Muscle layer of colon (tissue), 2 donors: ENCODE measurements at regions not wholly inside any gene's neighbourhood (a gene's known extent, or its start where the extent isn't known, plus 50 kb on each side); places are given as distances from the start of the nearest gene placed in this dataset.
"Not testable (repeated sequence)": the region's sequence is repeated elsewhere in the genome, so short reads cannot be mapped to it uniquely, and the experiment has no call there.

ENCODE experiments used
- H3K27ac ChIP-seq: one replicate; pipeline ENCODE4 v1.7.0; 2013; ENCODE audit warnings: low read depth, mild to moderate bottlenecking, low read length, moderate library complexity
- H3K27me3 ChIP-seq, 2 donors: one replicate each; pipeline ENCODE4 v1.7.0; 2013; ENCODE audit warnings: low read length in 2 of 2, mild to moderate bottlenecking in 2 of 2; ENCODE audit not compliant: insufficient read depth in 2 of 2, control insufficient read depth in 1 of 2
- H3K36me3 ChIP-seq: one replicate; pipeline ENCODE4 v1.7.0; 2013; ENCODE audit warnings: mild to moderate bottlenecking, low read length; ENCODE audit not compliant: insufficient read depth
- H3K4me1 ChIP-seq: one replicate; pipeline ENCODE4 v1.7.0; 2013; ENCODE audit warnings: mild to moderate bottlenecking, low read length; ENCODE audit not compliant: insufficient read depth
- H3K4me3 ChIP-seq, 2 donors: one replicate each; pipeline ENCODE4 v1.7.0; 2013; ENCODE audit warnings: low read length in 2 of 2, low read depth in 1 of 2, mild to moderate bottlenecking in 1 of 2, moderate library complexity in 1 of 2
- H3K9ac ChIP-seq: one replicate; pipeline ENCODE4 v1.7.0; 2013; ENCODE audit warnings: low read length
- H3K9me3 ChIP-seq: one replicate; pipeline ENCODE4 v1.7.0; 2013; ENCODE audit warnings: mild to moderate bottlenecking, low read length
- donor health status: abdominal sarcoma.
- donor health status: Adenocarcinoma of cecum.

DNA sequence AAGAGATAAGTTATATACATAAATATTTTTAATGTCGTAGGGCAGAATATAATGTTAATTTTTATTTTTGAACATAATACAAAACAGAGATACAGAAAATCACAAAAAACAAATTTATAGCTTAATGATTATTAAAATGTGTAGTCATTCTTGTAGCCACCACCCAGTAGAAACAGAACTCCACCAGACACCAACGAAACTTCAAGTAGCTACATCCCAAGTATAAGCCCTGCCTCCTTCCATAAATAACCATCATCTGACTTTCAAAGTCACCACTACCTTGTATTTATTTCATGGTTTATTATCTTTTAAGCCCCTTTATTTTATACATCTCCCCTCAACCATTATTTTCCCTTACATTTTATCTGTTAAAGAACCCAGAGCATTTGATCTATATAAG is 111.9 kb upstream of the ZWINT start:
- no peak overlapping the region for H3K27ac ChIP-seq
- no peaks in the 10 kb centered on the region for H3K27me3 ChIP-seq
- H3K4me3 ChIP-seq: no peak overlapping the region
- no peaks in the 10 kb centered on the region for H3K4me1 ChIP-seq
- H3K9me3 ChIP-seq: no peaks in the 10 kb centered on the region
- no peaks in the 10 kb centered on the region for H3K36me3 ChIP-seq
- no peak overlapping the region for H3K9ac ChIP-seq

DNA sequence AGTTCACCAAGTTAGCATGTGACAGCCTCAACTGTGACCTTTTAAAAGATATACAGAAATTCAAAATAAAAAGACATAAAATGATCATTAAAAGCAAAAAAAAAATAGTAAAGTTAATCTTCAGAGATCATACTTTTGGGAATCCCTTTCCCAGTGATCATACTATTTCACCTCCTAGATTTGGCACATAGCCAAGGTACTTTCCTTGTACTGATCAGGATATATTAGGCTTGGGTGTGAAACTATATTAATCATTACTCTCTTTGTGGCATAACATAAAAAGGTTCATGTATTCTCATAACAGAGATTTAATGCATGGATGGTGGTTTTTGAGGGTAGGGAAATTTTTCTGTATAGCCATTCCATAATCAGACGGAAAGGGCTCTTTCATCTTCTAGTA is 109.6 kb upstream of the ZWINT start:
- Histone ChIP-seq H3K27ac (no peak overlapping the region), H3K4me3 (no peak overlapping the region), H3K9ac (no peak overlapping the region), H3K36me3 (no peaks in the 10 kb centered on the region), H3K27me3 (no peaks in the 10 kb centered on the region), H3K4me1 (no peaks in the 10 kb centered on the region), H3K9me3 (no peaks in the 10 kb centered on the region)

DNA sequence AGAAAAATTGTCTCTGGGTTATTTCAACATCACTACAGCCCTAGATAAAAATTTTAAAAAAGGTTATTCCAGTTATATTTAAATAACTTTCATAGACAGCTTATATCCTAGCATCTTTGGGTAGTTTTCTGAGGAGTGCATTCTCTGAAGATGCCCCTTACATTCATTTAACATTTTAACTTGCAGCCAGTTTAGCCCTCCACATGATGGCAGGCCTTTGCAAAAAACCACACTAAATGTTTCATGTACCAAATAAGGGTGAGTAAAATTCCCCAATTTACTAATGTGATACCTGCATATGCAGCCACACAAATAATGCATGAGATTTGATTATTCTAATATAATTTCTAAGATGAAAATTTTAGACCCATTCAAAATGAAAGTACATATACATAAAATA is 108.4 kb upstream of the ZWINT start:
- H3K36me3 ChIP-seq: no peaks in the 10 kb centered on the region
- no peak overlapping the region for H3K9ac ChIP-seq
- no peak overlapping the region for H3K4me3 ChIP-seq
- H3K27me3 ChIP-seq: no peaks in the 10 kb centered on the region
- no peaks in the 10 kb centered on the region for H3K9me3 ChIP-seq
- no peak overlapping the region for H3K27ac ChIP-seq
- no peaks in the 10 kb centered on the region for H3K4me1 ChIP-seq

DNA sequence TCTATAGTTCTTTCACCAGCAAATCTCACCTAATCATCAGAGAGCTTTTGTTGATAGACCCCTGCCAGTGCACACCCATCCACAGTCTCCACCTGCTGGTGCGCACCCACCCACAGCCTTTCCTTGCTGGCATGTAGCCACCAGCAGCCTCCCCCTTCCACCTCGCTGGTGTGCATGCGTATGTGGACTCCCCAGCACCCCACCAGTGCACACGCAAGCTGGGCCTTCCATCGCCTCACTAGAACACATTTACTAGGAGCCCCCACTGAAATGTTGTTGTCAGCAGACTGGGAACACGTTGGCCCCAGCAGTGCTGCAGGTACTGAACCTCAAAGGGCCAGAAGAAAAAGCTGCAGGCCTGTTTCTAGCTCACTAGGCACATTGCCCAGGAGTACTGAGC is 104.9 kb upstream of the ZWINT start:
- H3K27me3 ChIP-seq: no peaks in the 10 kb centered on the region
- no peaks in the 10 kb centered on the region for H3K36me3 ChIP-seq
- no peaks in the 10 kb centered on the region for H3K9me3 ChIP-seq
- no peaks in the 10 kb centered on the region for H3K4me1 ChIP-seq
- no peak overlapping the region for H3K9ac ChIP-seq
- no peak overlapping the region for H3K27ac ChIP-seq
- no peak overlapping the region for H3K4me3 ChIP-seq

DNA sequence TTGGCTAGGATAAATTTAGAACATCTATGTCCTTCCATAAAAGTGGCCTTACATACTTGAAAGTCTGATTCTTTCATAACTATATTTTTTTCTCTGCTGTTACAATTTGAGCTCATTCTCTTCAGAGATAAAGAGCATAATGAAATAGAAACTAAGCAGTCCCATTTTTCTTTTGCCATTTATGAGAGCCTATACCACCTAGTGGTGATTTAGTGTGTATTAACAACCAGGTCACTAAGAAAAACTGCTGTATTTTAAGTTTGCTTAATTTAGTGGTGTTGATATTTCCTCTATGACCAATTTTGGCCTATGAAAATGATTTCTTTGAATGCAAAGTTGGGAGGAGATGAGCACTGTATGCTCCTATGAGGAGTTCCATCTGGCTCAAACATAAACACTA is 88.7 kb upstream of the ZWINT start:
- H3K27me3 ChIP-seq: no peaks in the 10 kb centered on the region
- no peaks in the 10 kb centered on the region for H3K36me3 ChIP-seq
- H3K4me3 ChIP-seq: no peak overlapping the region
- H3K4me1 ChIP-seq: no peaks in the 10 kb centered on the region
- no peak overlapping the region for H3K9ac ChIP-seq
- no peak overlapping the region for H3K27ac ChIP-seq
- no peaks in the 10 kb centered on the region for H3K9me3 ChIP-seq

DNA sequence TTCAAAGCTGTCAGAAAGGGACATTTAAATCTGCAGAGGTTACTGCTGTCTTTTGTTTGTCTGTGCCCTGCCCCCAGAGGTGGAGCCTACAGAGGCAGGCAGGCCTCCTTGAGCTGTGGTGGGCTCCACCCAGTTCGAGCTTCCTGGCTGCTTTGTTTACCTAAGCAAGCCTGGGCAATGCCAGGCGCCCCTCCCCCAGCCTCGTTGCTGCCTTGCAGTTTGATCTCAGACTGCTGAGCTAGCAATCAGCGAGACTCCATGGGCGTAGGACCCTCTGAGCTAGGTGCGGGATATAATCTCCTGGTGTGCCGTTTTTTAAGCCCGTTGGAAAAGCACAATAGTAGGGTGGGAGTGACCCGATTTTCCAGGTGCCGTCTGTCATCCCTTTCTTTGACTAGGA is 86.6 kb upstream of the ZWINT start:
- not testable (repeated sequence) for H3K36me3 ChIP-seq, H3K9me3 ChIP-seq, H3K4me3 ChIP-seq, H3K9ac ChIP-seq, H3K4me1 ChIP-seq, H3K27me3 ChIP-seq, H3K27ac ChIP-seq

DNA sequence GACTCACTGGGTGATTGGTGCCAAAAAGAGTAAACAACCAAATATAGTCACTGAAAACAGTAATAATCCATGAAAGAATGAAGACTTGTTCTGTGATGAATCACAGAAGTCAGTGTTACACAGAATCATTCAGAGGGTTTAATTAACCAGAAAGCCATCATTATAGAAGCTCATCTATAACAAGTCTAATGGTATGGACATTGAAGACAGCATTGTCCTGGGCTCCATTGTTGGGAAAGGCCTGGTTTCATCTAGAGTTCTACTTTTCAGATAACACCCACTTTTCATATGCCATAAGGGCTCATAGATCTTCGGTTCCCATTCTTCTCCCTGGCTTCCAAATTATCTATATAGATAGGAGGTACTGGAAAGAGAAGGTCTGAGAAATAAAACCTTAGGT is 80.3 kb upstream of the ZWINT start:
- H3K9me3 ChIP-seq, H3K4me3 ChIP-seq, H3K4me1 ChIP-seq, H3K36me3 ChIP-seq, H3K27ac ChIP-seq, H3K9ac ChIP-seq, H3K27me3 ChIP-seq: not testable (repeated sequence)
